ENCODE measurements at regions not wholly inside any gene's neighbourhood (a gene's known extent, or its start where the extent isn't known, plus 50 kb on each side); places are given as distances from the start of the nearest gene placed in this dataset.

DNA sequence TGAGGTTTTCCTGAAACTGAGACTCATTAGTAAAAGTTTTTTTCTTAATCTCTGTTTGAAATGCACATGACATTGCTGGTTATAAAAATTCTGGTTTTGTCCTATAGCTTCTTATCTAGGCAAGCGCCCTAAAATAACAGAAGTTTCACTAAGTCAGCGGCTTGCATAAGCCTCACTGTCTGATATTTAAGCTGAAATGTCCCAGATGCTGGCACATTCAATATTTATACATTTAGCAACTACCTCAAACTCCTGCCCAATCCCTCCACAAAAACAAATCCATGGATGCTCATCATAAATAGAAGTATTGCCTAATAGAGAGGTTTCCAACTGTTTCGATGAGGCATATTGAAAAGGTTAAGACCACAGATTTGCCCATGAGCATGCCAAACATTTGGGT, 83.1 kb upstream of the EGR2 start (continued):
- TF ChIP-seq MXD3 (CRISPR knock-in tag; IDR thresholded peaks at IDR 0.05), result no peak

DNA sequence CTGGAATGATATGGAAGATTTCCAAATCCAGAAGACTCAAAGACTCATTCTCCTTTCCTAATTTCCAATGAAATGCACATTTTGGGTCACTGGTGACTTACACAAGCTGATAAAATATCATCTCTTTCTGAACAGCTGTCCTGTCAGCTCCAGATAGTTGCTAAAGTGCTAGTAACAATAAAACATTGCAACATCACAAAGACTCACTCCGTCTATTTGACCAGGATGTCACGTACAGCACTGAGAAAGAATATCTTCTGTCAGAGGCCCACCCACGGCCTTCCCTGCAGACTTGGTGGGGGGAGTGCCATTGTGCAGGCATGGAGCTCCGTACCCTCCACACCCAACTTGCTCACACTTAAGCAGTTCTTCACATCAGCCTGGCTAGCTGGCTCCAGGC, 78.9 kb upstream of the EGR2 start:
- CTCF ChIA-PET (ENCODE audit: low intra/inter-chr PET ratio, low total read pairs), result no interaction called here
- ATAC-seq, result no peak

More for the DNA sequence above, 78.9 kb upstream of the EGR2 start:
- POLR2A ChIA-PET, result no interaction called here
- Histone ChIP-seq H3K4me2 (ENCODE audit: low read depth, low read length) (no peak overlapping the region), H3K27me3 (ENCODE audit: control insufficient read depth in 1 of 2, insufficient read depth in 2 of 2, low read length in 2 of 2) (no peaks in the 10 kb centered on the region; a peak in 3 of 5 replicates), H3K27ac (ENCODE audit: extremely low read length, insufficient read depth, low read length) (no peak overlapping the region), H3K4me1 (ENCODE audit: insufficient read depth, low read length) (no peaks in the 10 kb centered on the region), H3K36me3 (replicated peaks in 1 of 2; ENCODE audit: control insufficient read depth in 1 of 2, insufficient read depth in 2 of 2, low read length in 2 of 2) (no peaks in the 10 kb centered on the region), H3K79me2 (ENCODE audit: insufficient read depth, low read length) (no peaks in the 10 kb centered on the region), H3K4me3 (replicated peaks in 1 of 3; ENCODE audit: insufficient read depth in 1 of 3, low read depth in 2 of 3, low read length in 3 of 3) (no peak overlapping the region), H3K9me3 (ENCODE audit: low read length) (no peaks in the 10 kb centered on the region), H4K20me1 (ENCODE audit: insufficient read depth, low read length) (no peaks in the 10 kb centered on the region), H2AFZ (ENCODE audit: low read length) (no peak overlapping the region), H3K9ac (ENCODE audit: insufficient read depth, low read depth, low read length) (no peak overlapping the region)
- FAIRE-seq, result no peak
- DNase-seq (ENCODE audit: low spot score), result no peak
- TF ChIP-seq CEBPB (IDR thresholded peaks at IDR 0.05; ENCODE audit: borderline replicate concordance, low read depth, low read length), result peak; percentile 40; the same call in 1 of the 2 replicates
- TF ChIP-seq, protein P1, sequence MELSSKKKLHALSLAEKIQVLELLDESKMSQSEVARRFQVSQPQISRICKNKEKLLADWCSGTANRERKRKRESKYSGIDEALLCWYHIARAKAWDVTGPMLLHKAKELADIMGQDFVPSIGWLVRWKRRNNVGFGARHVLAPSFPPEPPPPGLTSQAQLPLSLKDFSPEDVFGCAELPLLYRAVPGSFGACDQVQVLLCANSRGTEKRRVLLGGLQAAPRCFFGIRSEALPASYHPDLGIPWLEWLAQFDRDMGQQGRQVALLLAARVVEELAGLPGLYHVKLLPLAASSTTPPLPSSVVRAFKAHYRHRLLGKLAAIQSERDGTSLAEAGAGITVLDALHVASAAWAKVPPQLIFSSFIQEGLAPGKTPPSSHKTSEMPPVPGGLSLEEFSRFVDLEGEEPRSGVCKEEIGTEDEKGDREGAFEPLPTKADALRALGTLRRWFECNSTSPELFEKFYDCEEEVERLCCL (CRISPR knock-in tag; IDR thresholded peaks at IDR 0.05; ENCODE audit: borderline replicate concordance), result no peak
- TF ChIP-seq ESRRA (CRISPR knock-in tag; IDR thresholded peaks at IDR 0.05; ENCODE audit: low read depth), result no peak
- TF ChIP-seq ZNF317 (CRISPR knock-in tag; IDR thresholded peaks at IDR 0.05), result no peak
- TF ChIP-seq ZNF138 (CRISPR knock-in tag; IDR thresholded peaks at IDR 0.05; ENCODE audit: low read depth), result no peak
- TF ChIP-seq KDM1A (CRISPR knock-in tag; IDR thresholded peaks at IDR 0.05), result no peak
- TF ChIP-seq, protein P2, sequence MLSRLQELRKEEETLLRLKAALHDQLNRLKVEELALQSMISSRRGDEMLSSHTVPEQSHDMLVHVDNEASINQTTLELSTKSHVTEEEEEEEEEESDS (CRISPR knock-in tag; IDR thresholded peaks at IDR 0.05; ENCODE audit: borderline replicate concordance), result no peak
- no TSS peak for BruUV-seq (replicated peaks)
- in situ Hi-C loops (cut with HindIII; ENCODE audit: extremely low pct_ligation_motif_present, low pct_unique_long_range_greater_than_20kb) (no loop called here), intact Hi-C loops (cut with micrococcal nuclease; ENCODE audit: unreplicated experiment) (no loop called here)
- WGBS (ENCODE audit: low lambda C conversion rate), result 5% methylated on average over 4 of the region's 4 CpGs
